GM21526 (cell line): ENCODE measurements at regions not wholly inside any gene's neighbourhood (a gene's known extent, or its start where the extent isn't known, plus 50 kb on each side); places are given as distances from the start of the nearest gene placed in this dataset.
A peak's percentile ranks its signal among the peaks of the same experiment; 100 is the strongest.
"Not testable (repeated sequence)": the region's sequence is repeated elsewhere in the genome, so short reads cannot be mapped to it uniquely, and the experiment has no call there.

ENCODE experiments used
- ATAC-seq: cut with Tn5 transposase; IDR thresholded peaks from one replicate; pipeline ENCODE4 v1.9.1; 2021; ENCODE audit warnings: moderate library complexity; ENCODE audit not compliant: unreplicated experiment, low FRiP score

GRCh38 chr12:46475972-46476645 is 103.5 kb upstream of the SLC38A2 start:
- no peak for ATAC-seq

GRCh38 chr12:46474385-46474784 is 101.8 kb upstream of the SLC38A2 start:
- ATAC-seq, result not testable (repeated sequence)

- no peak for ATAC-seq
These were observed 101.2 kb upstream of the SLC38A2 start for GRCh38 chr12:46473634-46474329.

GRCh38 chr12:46472893-46473633 is 100.5 kb upstream of the SLC38A2 start:
- ATAC-seq, result no peak

- ATAC-seq, result no peak
These were observed 99.7 kb upstream of the SLC38A2 start for GRCh38 chr12:46472144-46472705.

- ATAC-seq, result no peak
These were observed 98.8 kb upstream of the SLC38A2 start for GRCh38 chr12:46471404-46471803.

- no peak for ATAC-seq
These were observed 98.4 kb upstream of the SLC38A2 start for GRCh38 chr12:46470975-46471374.

GRCh38 chr12:46470036-46470627 is 97.6 kb upstream of the SLC38A2 start:
- ATAC-seq, result peak; percentile 53

- no peak for ATAC-seq
These were observed 96.2 kb upstream of the SLC38A2 start for GRCh38 chr12:46468813-46469212.

GRCh38 chr12:46468160-46468559 is 95.6 kb upstream of the SLC38A2 start:
- no peak for ATAC-seq

- no peak for ATAC-seq
These were observed 92.7 kb upstream of the SLC38A2 start for GRCh38 chr12:46465307-46465706.

GRCh38 chr12:46464863-46465262 is 92.3 kb upstream of the SLC38A2 start:
- no peak for ATAC-seq

- no peak for ATAC-seq
These were observed 90.2 kb upstream of the SLC38A2 start for GRCh38 chr12:46462641-46463355.

GRCh38 chr12:46461907-46462640 is 89.5 kb upstream of the SLC38A2 start:
- no peak for ATAC-seq

GRCh38 chr12:46461459-46461858 is 88.9 kb upstream of the SLC38A2 start:
- no peak for ATAC-seq

GRCh38 chr12:46460682-46461210 is 88.2 kb upstream of the SLC38A2 start:
- no peak for ATAC-seq

GRCh38 chr12:46459861-46460545 is 87.4 kb upstream of the SLC38A2 start:
- no peak for ATAC-seq

- ATAC-seq, result no peak
These were observed 86.5 kb upstream of the SLC38A2 start for GRCh38 chr12:46459111-46459510.
